ENCODE measurements at regions not wholly inside any gene's neighbourhood (a gene's known extent, or its start where the extent isn't known, plus 50 kb on each side); places are given as distances from the start of the nearest gene placed in this dataset.

DNA sequence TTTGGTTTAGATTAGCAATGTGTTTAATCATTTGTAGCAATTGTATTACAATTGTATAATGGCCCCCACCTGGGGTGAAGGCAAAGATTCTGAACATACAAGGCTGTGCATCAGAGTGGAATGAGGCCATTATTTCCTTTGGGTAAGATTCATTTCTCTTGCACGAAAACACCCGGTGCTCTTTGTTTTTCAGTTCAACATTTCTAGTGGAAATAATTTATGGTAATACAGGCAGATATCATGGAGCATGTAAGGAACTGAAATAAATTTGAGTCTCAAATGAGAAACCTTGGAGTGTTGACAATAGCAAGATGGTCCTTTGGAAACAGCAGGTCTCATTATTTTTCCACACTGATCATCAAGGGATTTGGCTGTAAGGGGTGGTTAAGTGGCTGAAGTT, 475.9 kb downstream of the GABRG2 start:
- DNase-seq (ENCODE audit: extremely low spot score): no peak
- TF ChIP-seq, protein P1, sequence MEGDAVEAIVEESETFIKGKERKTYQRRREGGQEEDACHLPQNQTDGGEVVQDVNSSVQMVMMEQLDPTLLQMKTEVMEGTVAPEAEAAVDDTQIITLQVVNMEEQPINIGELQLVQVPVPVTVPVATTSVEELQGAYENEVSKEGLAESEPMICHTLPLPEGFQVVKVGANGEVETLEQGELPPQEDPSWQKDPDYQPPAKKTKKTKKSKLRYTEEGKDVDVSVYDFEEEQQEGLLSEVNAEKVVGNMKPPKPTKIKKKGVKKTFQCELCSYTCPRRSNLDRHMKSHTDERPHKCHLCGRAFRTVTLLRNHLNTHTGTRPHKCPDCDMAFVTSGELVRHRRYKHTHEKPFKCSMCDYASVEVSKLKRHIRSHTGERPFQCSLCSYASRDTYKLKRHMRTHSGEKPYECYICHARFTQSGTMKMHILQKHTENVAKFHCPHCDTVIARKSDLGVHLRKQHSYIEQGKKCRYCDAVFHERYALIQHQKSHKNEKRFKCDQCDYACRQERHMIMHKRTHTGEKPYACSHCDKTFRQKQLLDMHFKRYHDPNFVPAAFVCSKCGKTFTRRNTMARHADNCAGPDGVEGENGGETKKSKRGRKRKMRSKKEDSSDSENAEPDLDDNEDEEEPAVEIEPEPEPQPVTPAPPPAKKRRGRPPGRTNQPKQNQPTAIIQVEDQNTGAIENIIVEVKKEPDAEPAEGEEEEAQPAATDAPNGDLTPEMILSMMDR (IDR thresholded peaks at IDR 0.05; ENCODE audit: control extremely low read depth, extremely low read depth, low read depth, missing control alignments): no peak
- CTCF ChIA-PET: no interaction called here
- POLR2A ChIA-PET: no interaction called here

DNA sequence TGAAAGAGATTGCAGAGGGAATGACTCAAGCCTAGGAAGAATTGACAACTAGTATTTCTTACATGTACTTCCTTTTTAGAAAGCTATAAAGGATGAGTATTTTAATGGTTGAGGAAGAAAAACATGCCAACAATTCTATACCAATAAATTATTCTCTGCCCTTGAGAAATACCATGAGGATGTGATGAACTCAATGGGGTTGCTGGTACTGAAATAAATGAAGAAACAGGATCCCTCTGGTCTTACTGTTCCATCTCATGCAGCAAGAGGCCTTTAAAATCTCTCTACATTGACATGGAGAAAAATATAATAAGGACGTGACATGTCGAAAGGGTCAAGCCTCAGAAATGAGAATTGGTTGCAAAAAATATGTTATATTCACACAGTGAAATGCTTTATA, 477.3 kb downstream of the GABRG2 start:
- CTCF ChIA-PET: no interaction called here
- POLR2A ChIA-PET: no interaction called here
- DNase-seq (ENCODE audit: extremely low spot score): no peak
- TF ChIP-seq, protein P1 (IDR thresholded peaks at IDR 0.05; ENCODE audit: control extremely low read depth, extremely low read depth, low read depth, missing control alignments): no peak

GRCh38 chr5:162550236-162550635, 482.7 kb downstream of the GABRG2 start:
- TF ChIP-seq, protein P1 (IDR thresholded peaks at IDR 0.05; ENCODE audit: control extremely low read depth, extremely low read depth, low read depth, missing control alignments): no peak
- no peak for DNase-seq (ENCODE audit: extremely low spot score)
- CTCF ChIA-PET: no interaction called here
- POLR2A ChIA-PET: no interaction called here

GRCh38 chr5:162558120-162558519, 490.5 kb downstream of the GABRG2 start:
- TF ChIP-seq, protein P1 (IDR thresholded peaks at IDR 0.05; ENCODE audit: control extremely low read depth, extremely low read depth, low read depth, missing control alignments): no peak
- ChIA-PET POLR2A (no interaction called here), CTCF (no interaction called here)
- DNase-seq (ENCODE audit: extremely low spot score): no peak

DNA sequence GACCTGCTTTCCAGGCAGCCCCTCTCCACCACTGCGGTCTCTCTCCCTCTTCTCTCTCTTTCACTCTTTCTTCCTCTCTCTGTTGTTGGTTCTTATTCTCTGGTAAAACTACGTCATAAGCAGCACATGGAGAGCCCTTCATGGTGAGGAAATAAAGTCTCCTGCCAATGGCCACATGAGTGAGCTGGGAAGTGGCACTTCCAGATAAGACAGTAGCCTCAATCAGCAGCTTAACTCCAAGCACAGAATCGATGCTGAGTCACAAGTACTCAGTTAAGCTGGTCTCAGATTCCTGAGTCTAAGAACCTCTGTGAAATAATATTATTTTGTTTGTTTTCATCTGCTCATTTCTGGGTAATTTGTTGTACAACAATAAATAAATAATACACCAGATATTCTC, 500.1 kb downstream of the GABRG2 start:
- TF ChIP-seq, protein P1 (IDR thresholded peaks at IDR 0.05; ENCODE audit: control extremely low read depth, extremely low read depth, low read depth, missing control alignments): no peak
- no peak for DNase-seq (ENCODE audit: extremely low spot score)
- ChIA-PET CTCF (no interaction called here), POLR2A (no interaction called here)

DNA sequence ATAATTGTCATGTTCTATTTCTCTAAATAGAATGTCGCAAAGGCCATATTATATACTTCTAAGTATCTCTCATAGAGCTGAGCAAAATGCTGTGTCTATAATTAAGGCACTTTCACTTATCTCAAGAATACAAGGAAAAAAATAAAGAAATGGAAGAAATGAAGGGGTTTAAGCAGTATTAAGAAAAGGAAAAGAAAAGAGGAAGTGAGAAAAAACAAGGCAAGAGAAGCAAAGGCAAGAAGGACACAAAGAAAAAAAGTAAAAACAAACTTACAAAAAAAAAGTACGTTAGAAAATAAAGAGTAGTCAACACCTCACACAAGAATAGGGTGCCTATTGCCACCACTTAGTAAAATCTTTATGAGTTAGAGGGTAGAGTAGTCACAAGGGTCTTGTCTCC, 506.2 kb downstream of the GABRG2 start:
- TF ChIP-seq, protein P1 (IDR thresholded peaks at IDR 0.05; ENCODE audit: control extremely low read depth, extremely low read depth, low read depth, missing control alignments): no peak
- ChIA-PET CTCF (no interaction called here), POLR2A (no interaction called here)
- DNase-seq (ENCODE audit: extremely low spot score): no peak

GRCh38 chr5:162591724-162592123, 524.2 kb downstream of the GABRG2 start:
- no peak for DNase-seq (ENCODE audit: extremely low spot score)
- POLR2A ChIA-PET: no interaction called here
- CTCF ChIA-PET: no interaction called here
- TF ChIP-seq, protein P1 (IDR thresholded peaks at IDR 0.05; ENCODE audit: control extremely low read depth, extremely low read depth, low read depth, missing control alignments): no peak
